ENCODE measurements at regions not wholly inside any gene's neighbourhood (a gene's known extent, or its start where the extent isn't known, plus 50 kb on each side); places are given as distances from the start of the nearest gene placed in this dataset.
A peak's percentile ranks its signal among the peaks of the same experiment; 100 is the strongest.

- peak; percentile 77; the same call in 1 of the 2 replicates for TF ChIP-seq POLR2AphosphoS5 (IDR thresholded peaks at IDR 0.05; ENCODE audit: borderline replicate concordance, low read depth, low read length)
- no peak for TF ChIP-seq EZH2 (IDR thresholded peaks at IDR 0.05)
Measured at GRCh38 chr4:156102411-156102810, 148.7 kb upstream of the CTSO start.
